ENCODE measurements at regions not wholly inside any gene's neighbourhood (a gene's known extent, or its start where the extent isn't known, plus 50 kb on each side); places are given as distances from the start of the nearest gene placed in this dataset.

DNA sequence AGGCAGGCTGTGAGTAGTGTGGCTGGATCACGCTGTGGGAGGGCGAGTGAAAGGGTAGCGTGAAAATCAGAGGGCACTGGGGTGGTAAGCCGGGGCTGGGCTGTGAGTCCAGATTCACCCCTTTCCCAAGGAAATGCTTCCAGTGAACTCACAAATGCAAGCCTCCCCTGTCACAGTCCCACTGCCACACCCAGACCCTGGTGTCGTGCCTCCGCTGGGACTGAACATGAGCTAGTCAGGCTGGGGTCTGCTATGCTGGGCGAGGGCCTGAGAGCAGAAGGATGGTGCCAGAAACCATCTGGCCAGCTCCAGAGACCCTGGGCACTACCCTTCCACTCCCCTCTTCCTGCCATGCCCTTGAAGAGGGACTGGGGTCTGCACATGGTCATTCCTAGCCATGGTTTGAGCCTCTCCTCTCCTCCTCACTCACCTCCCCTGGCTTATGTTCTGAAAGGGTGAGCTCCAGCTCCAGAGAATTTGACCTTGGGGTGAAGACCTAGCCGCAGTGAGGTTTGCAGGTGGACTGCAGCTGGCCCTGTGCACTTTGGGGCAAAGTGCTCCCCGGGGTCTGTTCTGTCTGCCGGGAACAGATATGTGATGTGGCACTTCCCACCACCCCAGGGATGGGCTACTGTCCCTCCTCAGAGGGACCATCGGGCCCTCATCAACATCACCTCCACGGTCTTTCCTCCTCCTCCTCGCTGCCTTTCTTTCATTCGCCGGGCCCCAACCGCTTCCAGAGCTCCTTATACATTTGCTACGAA, 365.6 kb downstream of the RPS6KC1 start:
- TF ChIP-seq, protein P1, sequence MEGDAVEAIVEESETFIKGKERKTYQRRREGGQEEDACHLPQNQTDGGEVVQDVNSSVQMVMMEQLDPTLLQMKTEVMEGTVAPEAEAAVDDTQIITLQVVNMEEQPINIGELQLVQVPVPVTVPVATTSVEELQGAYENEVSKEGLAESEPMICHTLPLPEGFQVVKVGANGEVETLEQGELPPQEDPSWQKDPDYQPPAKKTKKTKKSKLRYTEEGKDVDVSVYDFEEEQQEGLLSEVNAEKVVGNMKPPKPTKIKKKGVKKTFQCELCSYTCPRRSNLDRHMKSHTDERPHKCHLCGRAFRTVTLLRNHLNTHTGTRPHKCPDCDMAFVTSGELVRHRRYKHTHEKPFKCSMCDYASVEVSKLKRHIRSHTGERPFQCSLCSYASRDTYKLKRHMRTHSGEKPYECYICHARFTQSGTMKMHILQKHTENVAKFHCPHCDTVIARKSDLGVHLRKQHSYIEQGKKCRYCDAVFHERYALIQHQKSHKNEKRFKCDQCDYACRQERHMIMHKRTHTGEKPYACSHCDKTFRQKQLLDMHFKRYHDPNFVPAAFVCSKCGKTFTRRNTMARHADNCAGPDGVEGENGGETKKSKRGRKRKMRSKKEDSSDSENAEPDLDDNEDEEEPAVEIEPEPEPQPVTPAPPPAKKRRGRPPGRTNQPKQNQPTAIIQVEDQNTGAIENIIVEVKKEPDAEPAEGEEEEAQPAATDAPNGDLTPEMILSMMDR (IDR thresholded peaks at IDR 0.05; ENCODE audit: poor library complexity): no peak
- TF ChIP-seq EZH2phosphoT487 (IDR thresholded peaks at IDR 0.05; ENCODE audit: low read depth, severe bottlenecking, unreplicated experiment): no peak
- TF ChIP-seq EZH2 (IDR thresholded peaks at IDR 0.05; ENCODE audit: borderline replicate concordance): no peak

Measured in hepatocyte (in vitro differentiated cells).